Calu3 (cell line): ENCODE measurements at regions not wholly inside any gene's neighbourhood (a gene's known extent, or its start where the extent isn't known, plus 50 kb on each side); places are given as distances from the start of the nearest gene placed in this dataset.

Experiments used
- BruUV-seq: library from RNA; stranded (reverse); fragments of 400-500 nt; replicated peaks from 2 replicates; lab custom pipeline; 2021; lab: Mats Ljungman, UMichigan
- CTCF ChIA-PET: fragments of 300-600 bp; sonication (Branson Sonifier 250); formaldehyde crosslinking; loops from one replicate; lab custom pipeline; 2022; ENCODE audit warnings: antibody characterized with exemption; lab: Charles Lee
- DNase-seq: peaks from one replicate; pipeline ENCODE4 v3.0.0; 2022
- H3K27ac Mint-ChIP-seq: one replicate; pipeline ENCODE4 v1.8.0; 2022; ENCODE audit warnings: mixed read lengths; ENCODE audit not compliant: unreplicated experiment
- H3K27me3 Mint-ChIP-seq: one replicate; pipeline ENCODE4 v1.8.0; 2022; ENCODE audit warnings: mixed read lengths; ENCODE audit not compliant: unreplicated experiment
- H3K36me3 Mint-ChIP-seq: one replicate; pipeline ENCODE4 v1.8.0; 2022; ENCODE audit warnings: mild to moderate bottlenecking, moderate library complexity, mixed read lengths; ENCODE audit not compliant: insufficient read depth, unreplicated experiment
- H3K4me1 Mint-ChIP-seq: one replicate; pipeline ENCODE4 v1.8.0; 2022; ENCODE audit warnings: mild to moderate bottlenecking, low read depth, mixed read lengths; ENCODE audit not compliant: unreplicated experiment
- H3K4me3 Mint-ChIP-seq: one replicate; pipeline ENCODE4 v1.8.0; 2022; ENCODE audit warnings: mild to moderate bottlenecking, low read depth, moderate library complexity, mixed read lengths; ENCODE audit not compliant: unreplicated experiment
- H3K9me3 Mint-ChIP-seq: one replicate; pipeline ENCODE4 v1.8.0; 2022; ENCODE audit warnings: low read depth, mixed read lengths; ENCODE audit not compliant: unreplicated experiment
- intact Hi-C: fragments of 100-400 bp; cut with micrococcal nuclease; formaldehyde crosslinking; loops from one replicate; pipeline ENCODE4 v1.10.0; 2022; ENCODE audit not compliant: unreplicated experiment
- TF ChIP-seq, protein P1 (sequence below): fragments of 200-600 bp; IDR thresholded peaks from one replicate; pipeline ENCODE4 v1.8.0; 2022; ENCODE audit warnings: antibody characterized with exemption; ENCODE audit not compliant: unreplicated experiment

DNA sequence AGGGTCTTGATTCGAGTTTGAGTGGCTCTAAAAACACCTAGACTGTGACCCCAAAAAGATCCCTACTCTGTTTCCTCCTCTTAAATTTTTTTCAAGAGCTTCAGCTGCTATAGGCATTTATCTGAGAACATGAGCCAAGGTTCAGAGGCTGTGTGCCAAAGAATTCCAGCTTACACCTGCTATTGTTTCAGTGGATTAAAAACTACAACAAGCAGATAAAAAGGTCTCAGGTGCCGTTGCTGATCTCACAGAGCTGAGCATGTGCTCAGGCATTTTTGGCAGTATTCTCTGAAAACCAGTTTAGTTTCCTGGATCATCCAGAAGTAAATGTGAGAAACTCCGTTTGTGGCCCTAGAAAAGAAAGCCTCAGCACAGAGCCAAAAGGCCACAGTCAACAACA, 349.2 kb downstream of the DEPDC1B start:
- intact Hi-C loops, result no loop called here
- no TSS peak for BruUV-seq
- no peaks in the 10 kb centered on the region for H3K36me3 Mint-ChIP-seq
- CTCF ChIA-PET, result interaction anchor here (0.7 kb wide), 1 partner anchor 18 kb away, joined by 3 read pairs; no protein-coding TSS in a partner anchor
- peaks cover 7% of the 10 kb centered on the region for H3K4me1 Mint-ChIP-seq
- H3K9me3 Mint-ChIP-seq, result no peaks in the 10 kb centered on the region
- no peaks in the 10 kb centered on the region for H3K27me3 Mint-ChIP-seq
- DNase-seq, result no peak
- H3K27ac Mint-ChIP-seq, result no peak overlapping the region
- TF ChIP-seq, protein P1, sequence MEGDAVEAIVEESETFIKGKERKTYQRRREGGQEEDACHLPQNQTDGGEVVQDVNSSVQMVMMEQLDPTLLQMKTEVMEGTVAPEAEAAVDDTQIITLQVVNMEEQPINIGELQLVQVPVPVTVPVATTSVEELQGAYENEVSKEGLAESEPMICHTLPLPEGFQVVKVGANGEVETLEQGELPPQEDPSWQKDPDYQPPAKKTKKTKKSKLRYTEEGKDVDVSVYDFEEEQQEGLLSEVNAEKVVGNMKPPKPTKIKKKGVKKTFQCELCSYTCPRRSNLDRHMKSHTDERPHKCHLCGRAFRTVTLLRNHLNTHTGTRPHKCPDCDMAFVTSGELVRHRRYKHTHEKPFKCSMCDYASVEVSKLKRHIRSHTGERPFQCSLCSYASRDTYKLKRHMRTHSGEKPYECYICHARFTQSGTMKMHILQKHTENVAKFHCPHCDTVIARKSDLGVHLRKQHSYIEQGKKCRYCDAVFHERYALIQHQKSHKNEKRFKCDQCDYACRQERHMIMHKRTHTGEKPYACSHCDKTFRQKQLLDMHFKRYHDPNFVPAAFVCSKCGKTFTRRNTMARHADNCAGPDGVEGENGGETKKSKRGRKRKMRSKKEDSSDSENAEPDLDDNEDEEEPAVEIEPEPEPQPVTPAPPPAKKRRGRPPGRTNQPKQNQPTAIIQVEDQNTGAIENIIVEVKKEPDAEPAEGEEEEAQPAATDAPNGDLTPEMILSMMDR, result no peak
- H3K4me3 Mint-ChIP-seq, result no peak overlapping the region

GRCh38 chr5:60349891-60350415, 350.0 kb downstream of the DEPDC1B start:
- H3K36me3 Mint-ChIP-seq, result no peaks in the 10 kb centered on the region
- H3K4me1 Mint-ChIP-seq, result peaks cover 7% of the 10 kb centered on the region
- H3K27ac Mint-ChIP-seq, result no peak overlapping the region
- CTCF ChIA-PET, result no interaction called here
- H3K4me3 Mint-ChIP-seq, result no peak overlapping the region
- BruUV-seq, result no TSS peak
- DNase-seq, result no peak
- TF ChIP-seq, protein P1, result no peak
- intact Hi-C loops, result no loop called here
- no peaks in the 10 kb centered on the region for H3K27me3 Mint-ChIP-seq
- H3K9me3 Mint-ChIP-seq, result no peaks in the 10 kb centered on the region

GRCh38 chr5:60346393-60346792, 353.6 kb downstream of the DEPDC1B start:
- DNase-seq, result no peak
- no peaks in the 10 kb centered on the region for H3K36me3 Mint-ChIP-seq
- TF ChIP-seq, protein P1, result no peak
- BruUV-seq, result no TSS peak
- no peak overlapping the region for H3K4me3 Mint-ChIP-seq
- no peaks in the 10 kb centered on the region for H3K9me3 Mint-ChIP-seq
- no peak overlapping the region for H3K27ac Mint-ChIP-seq
- H3K4me1 Mint-ChIP-seq, result no peaks in the 10 kb centered on the region
- intact Hi-C loops, result no loop called here
- peaks cover 11% of the 10 kb centered on the region for H3K27me3 Mint-ChIP-seq
- CTCF ChIA-PET, result interaction anchor here (0.6 kb wide), 1 partner anchor 499 kb away, joined by 3 read pairs; no protein-coding TSS in a partner anchor

- Mint-ChIP-seq H3K27me3 (peaks cover 11% of the 10 kb centered on the region), H3K27ac (no peak overlapping the region), H3K36me3 (no peaks in the 10 kb centered on the region), H3K9me3 (no peaks in the 10 kb centered on the region), H3K4me3 (no peak overlapping the region), H3K4me1 (no peaks in the 10 kb centered on the region)
- no peak for DNase-seq
- TF ChIP-seq, protein P1, result no peak
- no TSS peak for BruUV-seq
- intact Hi-C loops, result no loop called here
- CTCF ChIA-PET, result no interaction called here
These were observed 356.9 kb downstream of the DEPDC1B start for GRCh38 chr5:60343102-60343501.
